Activated CD4-positive, alpha-beta T cell treated with anti-CD3 and anti-CD28 coated beads, Interleukin-2, amount 10 ng/mL, durations not matched to agents 7 days and 5 days (primary cell): ENCODE measurements at regions not wholly inside any gene's neighbourhood (a gene's known extent, or its start where the extent isn't known, plus 50 kb on each side); places are given as distances from the start of the nearest gene placed in this dataset.

Source experiments
- CTCF ChIA-PET: fragments of 350-600 bp; sonication (Branson Sonifier 250); formaldehyde crosslinking; loops from one replicate; lab custom pipeline; 2021; ENCODE audit warnings: antibody characterized with exemption; lab: Charles Lee
- POLR2A ChIA-PET: fragments of 350-600 bp; sonication (Branson Sonifier 250); formaldehyde crosslinking; loops from one replicate; lab custom pipeline; 2021; ENCODE audit warnings: antibody characterized with exemption; lab: Charles Lee
- DNase-seq: peaks from one replicate; pipeline ENCODE4 v3.0.0-alpha.2; 2020
- H3K27ac Mint-ChIP-seq: one replicate; pipeline ENCODE4 v1.8.0; 2021; ENCODE audit warnings: mild to moderate bottlenecking, moderate library complexity, mixed read lengths
- H3K27me3 Mint-ChIP-seq: one replicate; pipeline ENCODE4 v1.8.0; 2021; ENCODE audit warnings: mixed read lengths
- H3K36me3 Mint-ChIP-seq: one replicate; pipeline ENCODE4 v1.8.0; 2021; ENCODE audit warnings: low read depth, mixed read lengths
- H3K4me1 Mint-ChIP-seq: one replicate; pipeline ENCODE4 v1.8.0; 2021; ENCODE audit warnings: mixed read lengths
- H3K4me3 Mint-ChIP-seq: one replicate; pipeline ENCODE4 v1.8.0; 2021; ENCODE audit warnings: mild to moderate bottlenecking, moderate library complexity, mixed read lengths
- H3K9me3 Mint-ChIP-seq: one replicate; pipeline ENCODE4 v1.8.0; 2021; ENCODE audit warnings: mixed read lengths

DNA sequence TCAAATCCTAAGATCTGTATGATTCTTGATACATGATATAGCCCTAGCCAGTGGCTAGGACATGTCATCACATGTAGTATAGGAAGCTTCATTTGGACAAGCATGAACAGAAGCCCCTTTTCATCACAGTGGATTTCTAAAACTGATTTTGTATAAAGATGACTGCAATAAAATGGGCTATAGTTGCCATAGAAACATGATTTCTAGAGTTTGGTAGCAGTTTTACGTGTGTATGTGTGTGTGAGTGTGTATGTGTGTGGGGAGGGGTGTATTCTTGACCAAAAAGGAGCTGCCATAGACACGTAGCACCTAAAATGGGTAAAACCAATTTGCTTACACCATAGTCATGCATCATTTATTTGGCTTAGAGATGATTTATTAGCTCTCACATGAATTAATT is 200.5 kb upstream of the CNR1 start:
- H3K4me3 Mint-ChIP-seq = no peak overlapping the region
- CTCF ChIA-PET = no interaction called here
- H3K36me3 Mint-ChIP-seq = no peaks in the 10 kb centered on the region

GRCh38 chr6:88365656-88366055 is 199.5 kb upstream of the CNR1 start:
- H3K27me3 Mint-ChIP-seq = no peaks in the 10 kb centered on the region
- H3K4me1 Mint-ChIP-seq = no peaks in the 10 kb centered on the region
- POLR2A ChIA-PET = no interaction called here
- no peak for DNase-seq
- H3K36me3 Mint-ChIP-seq = no peaks in the 10 kb centered on the region
- H3K9me3 Mint-ChIP-seq = no peaks in the 10 kb centered on the region
- CTCF ChIA-PET = interaction anchor here (0.6 kb wide), 1 partner anchor 344 kb away, joined by 3 read pairs; no protein-coding TSS in a partner anchor
- no peak overlapping the region for H3K27ac Mint-ChIP-seq
- no peak overlapping the region for H3K4me3 Mint-ChIP-seq

More for the DNA sequence above, 200.5 kb upstream of the CNR1 start:
- Mint-ChIP-seq H3K4me1 (no peaks in the 10 kb centered on the region), H3K27me3 (no peaks in the 10 kb centered on the region), H3K27ac (no peak overlapping the region), H3K9me3 (no peaks in the 10 kb centered on the region)
- POLR2A ChIA-PET = no interaction called here
- no peak for DNase-seq

- no peaks in the 10 kb centered on the region for H3K27me3 Mint-ChIP-seq
- ChIA-PET CTCF (no interaction called here), POLR2A (no interaction called here)
- H3K4me1 Mint-ChIP-seq = no peaks in the 10 kb centered on the region
- H3K9me3 Mint-ChIP-seq = no peaks in the 10 kb centered on the region
- H3K36me3 Mint-ChIP-seq = no peaks in the 10 kb centered on the region
- no peak overlapping the region for H3K27ac Mint-ChIP-seq
- H3K4me3 Mint-ChIP-seq = no peak overlapping the region
- DNase-seq = no peak
Measured at GRCh38 chr6:88365230-88365629, 199.1 kb upstream of the CNR1 start.

- ChIA-PET POLR2A (no interaction called here), CTCF (no interaction called here)
- Mint-ChIP-seq H3K27me3 (no peaks in the 10 kb centered on the region), H3K4me1 (no peaks in the 10 kb centered on the region), H3K27ac (no peak overlapping the region), H3K9me3 (no peaks in the 10 kb centered on the region), H3K36me3 (no peaks in the 10 kb centered on the region), H3K4me3 (no peak overlapping the region)
- no peak for DNase-seq
Measured at GRCh38 chr6:88361754-88362153, 195.6 kb upstream of the CNR1 start.

DNA sequence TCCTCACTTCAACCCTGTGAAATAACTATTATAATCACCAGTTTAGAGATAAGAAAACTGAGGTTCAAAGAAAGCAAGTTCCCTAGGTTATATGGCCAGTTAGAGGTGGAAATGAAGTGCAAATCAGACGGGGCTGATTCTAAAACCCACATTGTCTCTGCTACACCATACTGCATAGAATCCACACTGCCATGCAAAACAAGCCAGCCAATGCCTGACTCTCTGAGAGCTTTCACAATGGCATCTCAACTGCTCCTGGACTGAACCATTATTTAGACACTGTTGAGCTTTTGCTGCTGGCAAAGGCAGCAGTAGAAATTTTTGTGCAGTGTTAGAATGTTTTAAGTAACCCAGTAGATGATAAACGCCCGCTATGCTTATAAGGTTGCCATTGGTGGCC is 195.2 kb upstream of the CNR1 start:
- H3K9me3 Mint-ChIP-seq = no peaks in the 10 kb centered on the region
- no peak overlapping the region for H3K27ac Mint-ChIP-seq
- H3K27me3 Mint-ChIP-seq = no peaks in the 10 kb centered on the region
- ChIA-PET CTCF (no interaction called here), POLR2A (no interaction called here)
- no peaks in the 10 kb centered on the region for H3K4me1 Mint-ChIP-seq
- no peak for DNase-seq
- no peak overlapping the region for H3K4me3 Mint-ChIP-seq
- H3K36me3 Mint-ChIP-seq = no peaks in the 10 kb centered on the region

DNA sequence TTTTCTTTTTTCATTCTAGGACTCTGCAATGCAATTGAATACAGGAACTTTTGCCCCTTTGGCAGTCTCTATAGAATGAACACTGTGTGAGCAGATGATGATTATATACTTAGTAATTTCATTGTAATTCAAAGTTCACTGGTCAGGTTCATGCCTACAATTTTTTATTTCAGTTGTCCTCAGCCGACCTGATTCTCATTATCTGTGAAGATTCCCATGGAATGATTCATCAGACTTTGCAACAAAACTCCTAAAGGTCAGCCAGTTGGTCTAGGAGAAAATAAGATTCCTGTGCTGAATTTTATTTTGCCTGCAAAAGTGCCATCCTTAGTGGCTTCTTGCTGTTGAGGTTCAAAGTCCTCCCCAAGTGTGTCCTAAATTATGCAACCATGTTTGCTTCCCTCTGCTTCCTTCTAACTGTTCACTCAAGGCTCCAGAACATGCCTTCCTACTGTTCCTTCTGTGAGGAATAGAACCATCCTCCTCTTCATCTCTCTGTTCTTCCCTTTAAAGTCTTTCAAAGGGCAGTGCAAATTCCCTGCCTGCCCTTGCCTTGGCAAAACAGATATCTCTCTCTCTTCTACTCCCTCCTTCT is 194.2 kb upstream of the CNR1 start:
- ChIA-PET CTCF (no interaction called here), POLR2A (no interaction called here)
- Mint-ChIP-seq H3K36me3 (no peaks in the 10 kb centered on the region), H3K27ac (no peak overlapping the region), H3K4me3 (no peak overlapping the region), H3K27me3 (no peaks in the 10 kb centered on the region), H3K9me3 (no peaks in the 10 kb centered on the region), H3K4me1 (no peaks in the 10 kb centered on the region)
- no peak for DNase-seq

DNA sequence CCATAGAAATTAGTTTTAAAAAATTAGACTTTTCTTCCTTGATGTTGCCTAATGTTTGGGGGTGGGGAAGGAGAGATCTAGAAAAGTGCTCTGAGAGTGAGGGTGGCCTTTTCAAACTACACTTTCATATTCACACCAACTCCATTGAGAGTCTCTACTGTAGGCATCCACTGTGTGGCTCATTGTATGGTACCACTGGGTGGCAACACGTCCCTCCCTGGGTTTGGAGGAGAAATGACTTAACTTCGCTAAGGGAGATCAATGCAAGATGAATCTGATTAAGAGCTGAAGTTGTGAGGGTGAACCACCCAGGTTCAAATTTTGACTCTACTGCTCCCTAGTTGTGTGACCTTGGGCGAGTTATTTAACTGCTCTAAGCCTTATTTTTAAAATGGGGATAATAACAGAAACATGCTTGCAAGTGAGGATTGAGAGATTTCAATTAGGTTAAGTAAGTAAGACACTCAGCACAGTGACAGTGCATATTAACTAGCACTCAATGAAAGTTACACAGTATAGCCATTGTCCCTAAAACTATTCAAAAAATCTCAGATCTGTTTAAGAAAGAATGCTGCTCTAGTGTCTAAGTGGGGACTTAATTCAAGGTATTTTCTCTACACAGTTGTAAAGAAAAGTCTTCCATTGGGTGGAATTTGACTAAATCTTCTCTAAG is 193.5 kb upstream of the CNR1 start:
- H3K4me1 Mint-ChIP-seq = no peaks in the 10 kb centered on the region
- H3K36me3 Mint-ChIP-seq = no peaks in the 10 kb centered on the region
- no peaks in the 10 kb centered on the region for H3K27me3 Mint-ChIP-seq
- no peak overlapping the region for H3K4me3 Mint-ChIP-seq
- ChIA-PET CTCF (no interaction called here), POLR2A (no interaction called here)
- no peak overlapping the region for H3K27ac Mint-ChIP-seq
- no peaks in the 10 kb centered on the region for H3K9me3 Mint-ChIP-seq
- no peak for DNase-seq

DNA sequence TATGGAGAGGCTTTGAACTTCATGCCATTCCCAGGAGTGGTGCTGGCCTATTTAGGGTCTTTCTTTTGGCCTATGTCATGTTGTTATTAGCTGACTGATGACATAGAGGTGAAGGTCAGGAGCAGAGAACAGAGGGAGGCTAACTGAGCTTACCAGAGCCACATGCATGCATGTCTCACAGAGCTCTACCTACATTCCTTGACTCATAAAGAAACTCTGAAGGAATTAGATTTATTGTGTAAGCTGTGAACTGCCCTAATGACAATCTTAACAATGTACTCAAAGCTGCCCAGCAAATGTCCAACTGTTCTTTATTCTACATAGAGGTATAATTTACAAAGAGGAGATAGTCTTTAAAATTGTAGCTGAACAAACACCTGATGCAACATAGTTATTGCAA is 192.7 kb upstream of the CNR1 start:
- no peaks in the 10 kb centered on the region for H3K27me3 Mint-ChIP-seq
- CTCF ChIA-PET = no interaction called here
- H3K4me3 Mint-ChIP-seq = no peak overlapping the region

DNA sequence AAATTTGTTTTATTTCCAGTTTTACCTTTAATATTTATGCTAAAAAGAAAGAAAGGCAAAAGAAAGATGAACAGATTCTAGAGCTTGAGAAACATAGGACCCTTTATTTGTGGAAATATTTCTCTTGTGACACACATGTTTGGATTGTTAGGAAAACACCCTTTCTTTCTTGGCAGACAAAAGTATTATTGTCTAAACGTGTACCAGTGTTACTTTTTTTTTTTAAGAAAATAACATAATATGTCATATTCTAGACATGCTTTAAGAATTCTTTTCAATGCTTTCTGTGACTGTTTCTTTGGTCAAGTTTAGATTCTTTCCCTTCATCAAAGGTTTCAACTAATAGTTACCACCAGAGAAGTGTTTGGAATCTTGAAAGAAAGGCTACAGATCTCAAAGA is 183.4 kb upstream of the CNR1 start:
- no peak overlapping the region for H3K27ac Mint-ChIP-seq
- CTCF ChIA-PET = no interaction called here
- H3K9me3 Mint-ChIP-seq = peaks cover 3% of the 10 kb centered on the region
- POLR2A ChIA-PET = no interaction called here
- H3K4me3 Mint-ChIP-seq = no peak overlapping the region
- no peaks in the 10 kb centered on the region for H3K27me3 Mint-ChIP-seq
- H3K36me3 Mint-ChIP-seq = no peaks in the 10 kb centered on the region
- DNase-seq = no peak
- no peaks in the 10 kb centered on the region for H3K4me1 Mint-ChIP-seq

More for the DNA sequence above, 192.7 kb upstream of the CNR1 start:
- POLR2A ChIA-PET = no interaction called here
- no peaks in the 10 kb centered on the region for H3K36me3 Mint-ChIP-seq
- H3K4me1 Mint-ChIP-seq = no peaks in the 10 kb centered on the region
- no peak for DNase-seq
- no peaks in the 10 kb centered on the region for H3K9me3 Mint-ChIP-seq
- H3K27ac Mint-ChIP-seq = no peak overlapping the region

DNA sequence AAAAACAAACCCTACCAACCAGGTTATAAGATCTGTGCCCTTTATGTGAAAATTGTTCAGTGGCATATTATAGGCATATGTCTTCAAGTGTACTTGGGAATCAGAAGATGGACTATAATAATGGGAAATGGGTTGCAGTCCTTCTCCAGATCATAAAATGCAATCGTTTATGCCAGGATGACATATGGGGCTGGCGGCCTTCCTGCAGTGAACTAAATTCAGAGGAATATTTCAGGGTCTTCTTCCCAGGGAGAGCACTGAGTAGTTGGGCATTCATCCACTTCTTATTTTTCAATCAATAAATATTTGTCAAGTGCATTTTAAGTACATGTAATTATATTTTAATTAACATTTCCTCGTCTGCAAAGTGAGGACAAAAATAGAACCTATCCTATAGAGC is 176.2 kb upstream of the CNR1 start:
- H3K4me1 Mint-ChIP-seq = no peaks in the 10 kb centered on the region
- POLR2A ChIA-PET = no interaction called here
- H3K27ac Mint-ChIP-seq = no peak overlapping the region
- DNase-seq = no peak
- no peaks in the 10 kb centered on the region for H3K36me3 Mint-ChIP-seq
- H3K27me3 Mint-ChIP-seq = no peaks in the 10 kb centered on the region
- CTCF ChIA-PET = no interaction called here
- no peaks in the 10 kb centered on the region for H3K9me3 Mint-ChIP-seq
- H3K4me3 Mint-ChIP-seq = no peak overlapping the region

DNA sequence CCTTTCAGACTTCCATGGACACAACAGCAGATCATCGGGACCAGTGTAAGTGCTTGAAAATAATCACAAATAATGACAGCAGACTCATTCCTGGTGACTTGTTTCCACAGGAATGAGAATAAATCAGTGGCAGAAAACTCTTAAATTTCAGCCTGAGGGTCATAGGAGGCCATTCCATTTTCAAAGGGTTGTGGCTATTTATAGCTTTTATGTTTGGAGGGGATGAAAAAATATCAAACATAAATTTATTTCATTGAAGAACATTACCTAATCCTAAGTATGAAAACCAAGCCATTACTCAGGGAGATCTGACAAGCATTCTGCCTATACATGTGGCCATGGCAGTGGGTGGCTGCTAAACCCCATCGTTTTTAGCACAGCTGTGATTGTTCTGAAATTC is 173.6 kb upstream of the CNR1 start:
- ChIA-PET POLR2A (no interaction called here), CTCF (no interaction called here)
- Mint-ChIP-seq H3K27ac (no peak overlapping the region), H3K4me3 (no peak overlapping the region), H3K36me3 (no peaks in the 10 kb centered on the region), H3K4me1 (no peaks in the 10 kb centered on the region), H3K9me3 (peaks cover 2% of the 10 kb centered on the region), H3K27me3 (no peaks in the 10 kb centered on the region)
- DNase-seq = no peak

- Mint-ChIP-seq H3K36me3 (no peaks in the 10 kb centered on the region), H3K4me1 (no peaks in the 10 kb centered on the region), H3K9me3 (peaks cover 2% of the 10 kb centered on the region), H3K27ac (no peak overlapping the region), H3K27me3 (peaks cover 6% of the 10 kb centered on the region), H3K4me3 (no peak overlapping the region)
- ChIA-PET CTCF (interaction anchor here (1.1 kb wide), 1 partner anchor 9 kb away, joined by 3 read pairs; no protein-coding TSS in a partner anchor), POLR2A (no interaction called here)
- no peak for DNase-seq
Measured at GRCh38 chr6:88321306-88321705, 155.2 kb upstream of the CNR1 start.

- H3K36me3 Mint-ChIP-seq = no peaks in the 10 kb centered on the region
- no peaks in the 10 kb centered on the region for H3K4me1 Mint-ChIP-seq
- H3K27ac Mint-ChIP-seq = no peak overlapping the region
- no peak overlapping the region for H3K4me3 Mint-ChIP-seq
- POLR2A ChIA-PET = no interaction called here
- DNase-seq = no peak
- no peaks in the 10 kb centered on the region for H3K9me3 Mint-ChIP-seq
- CTCF ChIA-PET = interaction anchor here (1.3 kb wide), 1 partner anchor 9 kb away, joined by 3 read pairs; no protein-coding TSS in a partner anchor
- H3K27me3 Mint-ChIP-seq = no peaks in the 10 kb centered on the region
Measured at GRCh38 chr6:88311561-88311960, 145.4 kb upstream of the CNR1 start.

DNA sequence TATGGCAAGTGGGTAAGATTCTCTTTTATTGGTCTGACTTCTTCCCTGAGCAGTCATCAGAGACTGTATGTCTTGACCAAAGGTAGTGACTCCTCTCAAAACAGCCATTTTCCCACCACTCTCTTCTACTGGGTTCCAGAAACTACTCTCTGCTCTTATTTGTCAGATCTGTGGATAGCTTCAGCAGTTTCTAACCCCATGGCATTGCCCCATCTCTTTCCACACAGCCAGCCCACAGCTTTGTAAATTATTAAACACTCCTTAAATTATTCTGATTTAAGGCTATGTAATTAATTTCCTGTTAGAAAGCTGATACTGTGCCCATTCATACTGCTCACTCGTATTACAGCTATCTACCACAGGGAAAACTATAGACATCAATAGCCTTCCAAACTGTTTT is 138.4 kb upstream of the CNR1 start:
- CTCF ChIA-PET = no interaction called here
- H3K36me3 Mint-ChIP-seq = no peaks in the 10 kb centered on the region

More for the DNA sequence above, 138.4 kb upstream of the CNR1 start:
- H3K9me3 Mint-ChIP-seq = no peaks in the 10 kb centered on the region
- H3K4me3 Mint-ChIP-seq = no peak overlapping the region
- DNase-seq = no peak
- no peak overlapping the region for H3K27ac Mint-ChIP-seq
- peaks cover 1% of the 10 kb centered on the region for H3K27me3 Mint-ChIP-seq
- no peaks in the 10 kb centered on the region for H3K4me1 Mint-ChIP-seq
- POLR2A ChIA-PET = no interaction called here
